Fibroblast of lung (primary cell): ENCODE measurements at regions not wholly inside any gene's neighbourhood (a gene's known extent, or its start where the extent isn't known, plus 50 kb on each side); places are given as distances from the start of the nearest gene placed in this dataset.

Experiments
- DNase-seq, 2 donors: peaks; one replicate each; pipeline versions ENCODE4 v3.0.0 to v3.0.0-alpha.2; 2010; ENCODE audit warnings: low read depth in 2 of 2
- H2AFZ ChIP-seq: 2 replicates; pipeline ENCODE4 v1.5.1; 2012; ENCODE audit warnings: low read length, control low read depth, inconsistent platforms
- H3K27ac ChIP-seq: 2 replicates; pipeline ENCODE4 v1.5.1; 2011; ENCODE audit warnings: low read length, control low read depth; ENCODE audit not compliant: insufficient read depth
- H3K27me3 ChIP-seq: 2 replicates; pipeline ENCODE4 v1.5.1; 2011; ENCODE audit warnings: mild to moderate bottlenecking, low read length; ENCODE audit not compliant: control insufficient read depth, insufficient read depth
- H3K36me3 ChIP-seq: 2 replicates; pipeline ENCODE4 v1.5.1; 2011; ENCODE audit warnings: low read length; ENCODE audit not compliant: control insufficient read depth, insufficient read depth
- H3K4me1 ChIP-seq: 2 replicates; pipeline ENCODE4 v1.5.1; 2011; ENCODE audit warnings: low read length; ENCODE audit not compliant: control insufficient read depth, insufficient read depth; ENCODE audit errors: extremely low read depth
- H3K4me2 ChIP-seq: 2 replicates; pipeline ENCODE4 v1.5.1; 2011; ENCODE audit warnings: low read length, control low read depth; ENCODE audit not compliant: insufficient read depth; ENCODE audit errors: extremely low read depth
- H3K4me3 ChIP-seq, 4 experiments: fragments of 200-600 bp in 1 of 4; sonication (generic) in 1 of 4; replicated peaks in 1 of 4; 2 replicates each; pipeline ENCODE4 v1.5.1; 2011 to 2016; ENCODE audit warnings: low read length in 4 of 4, low read depth in 3 of 4, mild to moderate bottlenecking in 3 of 4, control low read depth in 2 of 4, inconsistent platforms in 1 of 4, mixed read lengths in 1 of 4; ENCODE audit not compliant: insufficient read depth in 1 of 4; ENCODE audit errors: control extremely low read depth in 1 of 4
- H3K79me2 ChIP-seq: 2 replicates; pipeline ENCODE4 v1.5.1; 2012; ENCODE audit warnings: mild to moderate bottlenecking, low read length, inconsistent platforms; ENCODE audit not compliant: control insufficient read depth, insufficient read depth
- H3K9ac ChIP-seq: 2 replicates; pipeline ENCODE4 v1.5.1; 2011; ENCODE audit warnings: mild to moderate bottlenecking, low read length, control low read depth; ENCODE audit not compliant: insufficient read depth
- H3K9me3 ChIP-seq: 2 replicates; pipeline ENCODE4 v1.5.1; 2012; ENCODE audit warnings: low read depth, low read length; ENCODE audit not compliant: control insufficient read depth, insufficient read depth
- H4K20me1 ChIP-seq: 2 replicates; pipeline ENCODE4 v1.5.1; 2011; ENCODE audit warnings: low read length; ENCODE audit not compliant: control insufficient read depth, insufficient read depth; ENCODE audit errors: extremely low read depth
- CTCF ChIP-seq, 2 donors: IDR thresholded peaks in 1 of 2; conservative IDR thresholded peaks in 1 of 2; 1 replicate in 1 of 2; 2 replicates in 1 of 2; pipeline ENCODE4 v1.5.1; 2011 to 2012; ENCODE audit warnings: low read length in 2 of 2, control low read depth in 1 of 2, inconsistent platforms in 1 of 2, low read depth in 1 of 2, mild to moderate bottlenecking in 1 of 2
- EZH2 ChIP-seq: IDR thresholded peaks from 2 replicates; pipeline ENCODE4 v1.5.1; 2012; ENCODE audit warnings: low read length, control low read depth, mild to moderate bottlenecking; ENCODE audit errors: missing control alignments

GRCh38 chr22:22181341-22181850 is 63.2 kb upstream of the VPREB1 start:
- H3K79me2 ChIP-seq, result no peaks in the 10 kb centered on the region
- peaks cover 17% of the 10 kb centered on the region for H3K27me3 ChIP-seq
- no peak overlapping the region for H2AFZ ChIP-seq
- H3K9ac ChIP-seq, result no peak overlapping the region
- no peak overlapping the region for H3K27ac ChIP-seq
- no peaks in the 10 kb centered on the region for H3K4me1 ChIP-seq
- H3K4me2 ChIP-seq, result no peak overlapping the region
- H4K20me1 ChIP-seq, result no peaks in the 10 kb centered on the region
- TF ChIP-seq CTCF (conservative IDR thresholded peaks at IDR 0.05 in 1 of 2, IDR thresholded peaks at IDR 0.05 in 1 of 2; ENCODE audit: low read depth in 1 of 2, low read length in 2 of 2), result no peak
- TF ChIP-seq EZH2, result no peak
- no peak overlapping the region for H3K4me3 ChIP-seq
- no peaks in the 10 kb centered on the region for H3K36me3 ChIP-seq
- no peaks in the 10 kb centered on the region for H3K9me3 ChIP-seq
- DNase-seq, result no peak

DNA sequence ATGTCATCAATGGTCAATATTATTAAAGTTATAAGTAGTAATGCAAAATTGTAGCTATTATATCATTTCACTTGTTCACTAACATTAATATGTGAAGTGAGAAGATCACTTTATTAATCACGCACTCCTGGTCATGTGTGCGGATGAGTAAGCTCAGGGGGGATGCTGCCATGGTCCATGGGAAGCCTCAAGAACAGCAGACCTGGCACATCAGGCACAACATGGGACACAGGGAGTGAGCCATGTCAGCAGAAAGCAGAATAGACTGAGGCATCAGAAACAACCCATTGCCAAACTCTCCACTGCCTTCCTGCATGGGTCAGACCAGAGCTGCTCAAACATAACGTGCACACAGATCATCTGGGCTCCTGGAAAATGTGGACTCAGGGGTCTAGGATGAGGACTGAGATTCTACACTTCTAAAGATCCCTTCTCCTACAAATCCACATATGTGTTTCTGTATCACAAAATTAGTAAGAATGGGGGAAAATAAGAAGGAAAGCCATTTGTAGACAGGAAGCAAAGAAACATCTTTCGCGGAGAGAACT is 63.8 kb upstream of the VPREB1 start:
- Histone ChIP-seq H2AFZ (no peak overlapping the region), H4K20me1 (no peaks in the 10 kb centered on the region), H3K9me3 (no peaks in the 10 kb centered on the region), H3K4me3 (no peak overlapping the region), H3K27me3 (peaks cover 12% of the 10 kb centered on the region), H3K4me2 (no peak overlapping the region), H3K27ac (no peak overlapping the region), H3K4me1 (no peaks in the 10 kb centered on the region), H3K36me3 (no peaks in the 10 kb centered on the region), H3K79me2 (no peaks in the 10 kb centered on the region), H3K9ac (no peak overlapping the region)
- DNase-seq, result no peak
- TF ChIP-seq CTCF (conservative IDR thresholded peaks at IDR 0.05 in 1 of 2, IDR thresholded peaks at IDR 0.05 in 1 of 2; ENCODE audit: low read depth in 1 of 2, low read length in 2 of 2) (no peak), EZH2 (no peak)

GRCh38 chr22:22179858-22180257 is 64.7 kb upstream of the VPREB1 start:
- no peak overlapping the region for H3K4me3 ChIP-seq
- DNase-seq, result no peak
- H3K27me3 ChIP-seq, result peaks cover 9% of the 10 kb centered on the region
- no peaks in the 10 kb centered on the region for H3K9me3 ChIP-seq
- H3K36me3 ChIP-seq, result no peaks in the 10 kb centered on the region
- no peaks in the 10 kb centered on the region for H3K79me2 ChIP-seq
- no peak overlapping the region for H2AFZ ChIP-seq
- no peak overlapping the region for H3K9ac ChIP-seq
- no peaks in the 10 kb centered on the region for H4K20me1 ChIP-seq
- no peak overlapping the region for H3K4me2 ChIP-seq
- H3K4me1 ChIP-seq, result no peaks in the 10 kb centered on the region
- no peak overlapping the region for H3K27ac ChIP-seq
- TF ChIP-seq CTCF (conservative IDR thresholded peaks at IDR 0.05 in 1 of 2, IDR thresholded peaks at IDR 0.05 in 1 of 2; ENCODE audit: low read depth in 1 of 2, low read length in 2 of 2) (no peak), EZH2 (no peak)
